ENCODE measurements at regions not wholly inside any gene's neighbourhood (a gene's known extent, or its start where the extent isn't known, plus 50 kb on each side); places are given as distances from the start of the nearest gene placed in this dataset.
A peak's percentile ranks its signal among the peaks of the same experiment; 100 is the strongest.

DNA sequence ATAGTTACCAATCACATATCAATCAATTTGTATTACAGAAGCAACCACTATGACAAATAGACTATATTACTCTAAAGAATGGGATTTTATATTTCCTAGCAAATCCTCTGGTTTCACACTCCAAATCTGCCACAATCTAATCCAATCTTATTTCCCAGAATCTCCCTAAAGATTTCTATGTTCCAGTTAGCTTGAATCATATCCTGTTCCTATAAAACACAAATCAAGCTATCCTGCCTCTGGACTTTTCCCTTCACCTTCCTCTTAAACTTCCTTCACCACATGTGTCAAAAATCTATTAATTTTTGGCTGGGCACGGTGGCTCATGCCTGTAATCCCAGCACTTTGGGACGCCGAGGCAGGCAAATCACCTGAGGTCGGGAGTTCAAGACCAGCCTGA lies 50.0 kb downstream of the PIK3C2A start:
- H3K79me1 ChIP-seq (ENCODE audit: insufficient read depth, low read depth, low read length, poor library complexity, severe bottlenecking), result peaks cover 10% of the 10 kb centered on the region
- H2BK120ac ChIP-seq (ENCODE audit: low read depth, low read length, poor library complexity, severe bottlenecking), result no peak overlapping the region
- H3K27ac ChIP-seq (ENCODE audit: insufficient read length, low read depth, low read length), result no peak overlapping the region
- no peak overlapping the region for H3K14ac ChIP-seq (ENCODE audit: insufficient read depth, low read length)
- no peak overlapping the region for H3K56ac ChIP-seq (ENCODE audit: insufficient read length, low read depth, low read length)
- TF ChIP-seq CTCF (conservative IDR thresholded peaks at IDR 0.05), result no peak
- H2BK5ac ChIP-seq (ENCODE audit: insufficient read length, low read length), result no peak overlapping the region
- no peaks in the 10 kb centered on the region for H3K27me3 Mint-ChIP-seq (ENCODE audit: low read depth)
- H3K4ac ChIP-seq (ENCODE audit: low read depth, low read length), result no peak overlapping the region
- peak overlapping the region in 2 of 3 experiments; percentile 12 to 81; a peak in 3 of 7 replicates for H3K27ac Mint-ChIP-seq
- no peak overlapping the region for H3K18ac ChIP-seq (ENCODE audit: insufficient read length, low read depth, low read length)
- H3K79me2 ChIP-seq (ENCODE audit: insufficient read depth, low read length), result peaks cover 17% of the 10 kb centered on the region; the same call in 1 of the 2 replicates
- WGBS (ENCODE audit: extremely low coverage, insufficient read length, low lambda C conversion rate), result no CpG with 5 or more reads among the region's 4 CpGs
- H3K36me3 Mint-ChIP-seq (ENCODE audit: insufficient read depth in 1 of 3, low read depth in 3 of 3), result peaks cover 8 to 18% (median 16%) of the 10 kb centered on the region in 3 experiments; a peak in 6 of 7 replicates
- H3K23me2 ChIP-seq (ENCODE audit: insufficient read length, low read depth, low read length, poor library complexity, severe bottlenecking), result no peaks in the 10 kb centered on the region
- H2BK15ac ChIP-seq (ENCODE audit: low read depth, low read length), result no peak overlapping the region
- no peaks in the 10 kb centered on the region for H4K20me1 ChIP-seq (ENCODE audit: control insufficient read depth, insufficient read depth, insufficient read length)
- peaks cover 11 to 12% of the 10 kb centered on the region in 2 experiments for H3K4me1 Mint-ChIP-seq
- H2AFZ ChIP-seq (ENCODE audit: low read length), result no peak overlapping the region
- H3K4me2 ChIP-seq (ENCODE audit: insufficient read depth, insufficient read length, low read length), result no peak overlapping the region
- no peak overlapping the region for H4K5ac ChIP-seq (ENCODE audit: insufficient read length, low read depth, low read length)
- H2BK12ac ChIP-seq (ENCODE audit: insufficient read length, low read depth, low read length), result no peak overlapping the region
- H2AK5ac ChIP-seq (ENCODE audit: insufficient read length, low read length), result no peak overlapping the region
- DNase-seq, result no peak
- no peaks in the 10 kb centered on the region for H3K9me3 Mint-ChIP-seq
- H4K91ac ChIP-seq (ENCODE audit: insufficient read length, low read depth, low read length), result no peak overlapping the region
- no peak overlapping the region for H4K8ac ChIP-seq (replicated peaks; ENCODE audit: insufficient read length, low read depth, low read length)
- no peak overlapping the region for H2BK20ac ChIP-seq (ENCODE audit: low read depth, low read length, poor library complexity, severe bottlenecking)
- H3T11ph ChIP-seq (ENCODE audit: low read length), result no peak overlapping the region
- no peaks in the 10 kb centered on the region for H3K27me3 ChIP-seq (ENCODE audit: insufficient read depth, low read length)
- H3K9me3 ChIP-seq (ENCODE audit: control insufficient read depth, low read depth, low read length), result no peaks in the 10 kb centered on the region
- no peaks in the 10 kb centered on the region for H3K4me1 ChIP-seq (ENCODE audit: insufficient read depth, low read length)
- no peak overlapping the region; a peak in 1 of 5 replicates for H3K4me3 Mint-ChIP-seq
- H3K23ac ChIP-seq (ENCODE audit: insufficient read length, low read depth, low read length), result no peak overlapping the region
- H3K9ac ChIP-seq (ENCODE audit: extremely low read depth, insufficient read length, low read length), result no peak overlapping the region

Measured in H9 (cell line).